HEK293 (cell line): ENCODE measurements at regions not wholly inside any gene's neighbourhood (a gene's known extent, or its start where the extent isn't known, plus 50 kb on each side); places are given as distances from the start of the nearest gene placed in this dataset.

Source experiments
- CTCF ChIP-seq: fragments of 450-650 bp; formaldehyde crosslinking; IDR thresholded peaks from 2 replicates; pipeline ENCODE4 v1.5.1; 2016; ENCODE audit warnings: missing biosample characterization, missing genetic modification characterization
- EGR2 ChIP-seq: fragments of 450-650 bp; formaldehyde crosslinking; IDR thresholded peaks from 2 replicates; pipeline ENCODE4 v1.5.1; 2016; ENCODE audit warnings: low read depth, missing biosample characterization, missing genetic modification characterization
- PRDM1 ChIP-seq: fragments of 450-650 bp; formaldehyde crosslinking; IDR thresholded peaks from 2 replicates; pipeline ENCODE4; 2016; ENCODE audit warnings: missing biosample characterization, missing genetic modification characterization
- ZBTB7A ChIP-seq: fragments of 450-650 bp; formaldehyde crosslinking; IDR thresholded peaks from 2 replicates; pipeline ENCODE4 v1.5.1; 2016; ENCODE audit warnings: low read depth, missing biosample characterization, missing genetic modification characterization
- ZNF155 ChIP-seq: fragments of 450-650 bp; formaldehyde crosslinking; IDR thresholded peaks from 2 replicates; pipeline ENCODE4 v1.5.1; 2016; ENCODE audit warnings: missing biosample characterization, missing genetic modification characterization
- ZNF174 ChIP-seq: fragments of 450-650 bp; formaldehyde crosslinking; IDR thresholded peaks from 2 replicates; pipeline ENCODE4 v1.5.0; 2017; ENCODE audit warnings: missing biosample characterization, mild to moderate bottlenecking, missing genetic modification characterization
- ZNF292 ChIP-seq: fragments of 450-650 bp; formaldehyde crosslinking; IDR thresholded peaks from 2 replicates; pipeline ENCODE4 v1.5.1; 2016; ENCODE audit warnings: low read depth, missing biosample characterization, missing genetic modification characterization, borderline replicate concordance
- ZNF510 ChIP-seq: fragments of 450-650 bp; formaldehyde crosslinking; IDR thresholded peaks from 2 replicates; pipeline ENCODE4 v1.5.1; 2018; ENCODE audit warnings: mild to moderate bottlenecking, missing genetic modification characterization, missing biosample characterization; ENCODE audit not compliant: insufficient replicate concordance
- ZNF549 ChIP-seq: fragments of 450-650 bp; IDR thresholded peaks from 2 replicates; pipeline ENCODE4 v1.5.1; 2018; ENCODE audit warnings: missing biosample characterization, missing genetic modification characterization, mild to moderate bottlenecking, inconsistent platforms, moderate library complexity
- ZNF560 ChIP-seq: fragments of 450-650 bp; formaldehyde crosslinking; IDR thresholded peaks from 2 replicates; pipeline ENCODE4 v1.5.1; 2017; ENCODE audit warnings: missing biosample characterization, missing genetic modification characterization, borderline replicate concordance
- ZNF747 ChIP-seq: fragments of 450-650 bp; formaldehyde crosslinking; IDR thresholded peaks from 2 replicates; pipeline ENCODE4 v1.5.1; 2016; ENCODE audit warnings: missing biosample characterization, missing genetic modification characterization
- ZNF777 ChIP-seq: fragments of 450-650 bp; formaldehyde crosslinking; IDR thresholded peaks from 2 replicates; pipeline ENCODE4 v1.5.1; 2017; ENCODE audit warnings: missing biosample characterization, missing genetic modification characterization, borderline replicate concordance
- ZSCAN23 ChIP-seq: fragments of 450-650 bp; formaldehyde crosslinking; IDR thresholded peaks from 2 replicates; pipeline ENCODE4 v1.5.1; 2016; ENCODE audit warnings: missing biosample characterization, missing genetic modification characterization

DNA sequence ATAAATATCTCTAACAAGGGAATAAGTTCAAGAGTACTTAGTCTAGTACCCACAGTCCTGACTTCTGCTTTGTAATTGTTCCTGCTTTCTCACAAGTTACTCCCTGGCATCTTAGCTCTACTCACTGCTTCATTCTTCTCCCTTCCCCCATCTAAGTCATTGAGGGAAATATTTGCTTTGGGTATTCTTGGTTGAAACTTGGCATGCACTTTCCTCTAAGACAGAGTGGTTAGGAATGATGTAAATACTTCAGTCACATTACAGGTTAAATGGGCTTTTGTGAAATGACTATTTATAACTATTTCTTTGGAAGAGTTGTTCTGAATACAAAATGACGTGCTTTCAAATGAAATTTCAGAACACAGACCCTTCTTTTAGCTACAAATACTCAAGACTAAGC, 67.7 kb upstream of the PLEKHG1 start:
- TF ChIP-seq ZBTB7A (tag by site-specific recombination): no peak
- no peak for TF ChIP-seq ZNF560 (tag by site-specific recombination)
- no peak for TF ChIP-seq CTCF
- TF ChIP-seq ZNF155: no peak
- TF ChIP-seq ZSCAN23 (tag by site-specific recombination): no peak
- TF ChIP-seq ZNF549: no peak
- TF ChIP-seq ZNF510: no peak
- TF ChIP-seq ZNF747 (tag by site-specific recombination): no peak
- TF ChIP-seq ZNF777 (tag by site-specific recombination): no peak
- TF ChIP-seq ZNF174: no peak
- no peak for TF ChIP-seq EGR2 (tag by site-specific recombination)
- no peak for TF ChIP-seq PRDM1
- no peak for TF ChIP-seq ZNF292 (tag by site-specific recombination)
